ENCODE measurements at regions not wholly inside any gene's neighbourhood (a gene's known extent, or its start where the extent isn't known, plus 50 kb on each side); places are given as distances from the start of the nearest gene placed in this dataset.
A peak's percentile ranks its signal among the peaks of the same experiment; 100 is the strongest.

DNA sequence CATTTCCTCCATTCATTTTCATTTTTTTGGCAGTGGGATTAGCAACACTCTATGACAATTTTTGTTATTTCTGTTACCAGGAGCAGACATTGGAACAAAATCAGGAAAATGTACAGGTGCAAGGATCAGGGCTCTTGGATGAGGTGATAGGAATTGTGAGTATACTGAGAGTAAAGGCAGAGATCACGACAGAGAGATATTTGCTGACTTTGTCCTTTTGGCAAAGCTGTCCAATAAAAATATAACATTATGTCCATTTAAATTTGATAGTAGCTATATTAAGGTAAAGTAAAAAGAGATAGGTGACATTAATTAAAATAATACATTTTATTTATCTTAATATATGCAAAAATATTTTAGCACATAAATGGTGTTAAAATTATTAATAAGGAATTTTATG is 373.1 kb upstream of the GNPDA2 start:
- DNase-seq = no peak

DNA sequence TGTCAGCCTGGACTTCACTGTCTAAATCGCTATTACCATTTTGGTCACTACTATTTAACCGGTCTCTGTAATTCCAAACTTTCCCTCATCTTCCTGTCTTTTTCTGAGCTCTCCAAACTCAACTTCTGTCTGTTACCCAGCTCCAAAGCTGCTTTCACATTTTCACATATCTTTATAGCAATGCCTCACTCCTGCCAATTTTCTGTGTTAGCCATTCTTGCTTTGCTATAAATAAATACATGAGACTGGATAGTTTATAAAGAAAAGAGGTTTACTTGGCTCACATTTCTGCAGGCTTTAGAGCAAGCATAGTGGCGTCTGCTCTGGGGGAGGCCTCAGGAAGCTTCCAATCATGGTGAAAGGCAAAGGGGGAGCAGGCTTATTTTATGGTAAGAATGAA is 368.3 kb upstream of the GNPDA2 start:
- peak in 1 of 3 donors; percentile 12 for DNase-seq

DNA sequence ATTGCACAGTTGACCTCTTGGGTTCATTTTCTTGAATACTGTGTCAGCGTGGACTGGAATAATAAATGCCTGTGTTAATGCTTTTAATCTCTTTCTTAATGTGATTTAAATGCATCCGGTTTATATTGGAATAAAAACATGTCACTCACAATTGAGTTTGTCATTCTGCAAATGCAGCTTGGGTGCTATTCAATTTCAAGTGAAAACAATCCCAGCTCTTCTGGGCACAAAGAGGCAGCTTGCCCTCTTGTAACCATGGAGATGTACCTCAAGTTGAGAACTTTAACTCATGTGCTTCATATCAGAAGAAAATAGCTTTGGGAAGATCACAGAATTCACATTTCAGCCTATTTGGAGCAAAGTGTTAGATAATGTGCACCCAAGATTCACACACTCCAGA is 355.7 kb upstream of the GNPDA2 start:
- DNase-seq = no peak

DNA sequence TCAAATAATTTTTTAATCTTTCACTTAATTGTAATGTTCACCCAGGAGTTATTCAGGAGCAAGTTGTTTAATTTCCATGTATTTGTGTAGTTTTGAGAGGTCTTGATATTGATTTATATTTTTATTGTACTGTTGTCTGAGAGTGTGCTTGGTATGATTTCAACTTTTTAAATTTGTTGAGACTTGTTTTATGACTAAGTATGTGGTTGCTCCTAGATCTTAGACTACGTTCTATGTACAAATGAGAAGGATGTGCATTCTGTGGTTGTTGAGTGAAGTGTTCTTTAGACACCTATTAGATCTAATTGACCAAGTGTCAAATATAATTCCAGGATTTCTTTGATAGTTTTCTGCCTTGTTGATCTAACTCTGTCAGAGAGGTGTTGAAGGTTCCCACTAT is 353.3 kb upstream of the GNPDA2 start:
- no peak for DNase-seq

DNA sequence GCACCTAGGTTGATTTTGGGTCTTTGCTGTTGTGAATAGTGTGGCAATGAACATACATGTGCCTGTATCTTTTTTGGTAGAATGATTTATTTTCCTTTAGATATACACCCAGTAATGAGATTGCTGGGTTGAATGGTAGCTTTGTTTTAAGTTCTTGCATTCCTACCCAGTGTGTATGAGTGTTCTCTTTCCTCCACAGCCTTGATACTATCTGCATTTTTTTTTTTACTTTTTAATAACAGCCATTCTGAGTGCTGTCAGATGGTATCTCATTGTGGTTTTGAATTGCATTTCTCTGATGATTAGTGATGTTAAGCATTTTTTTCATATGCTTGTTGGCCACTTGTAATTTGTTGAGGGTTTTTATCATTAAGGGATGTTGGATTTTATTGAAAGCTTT is 351.8 kb upstream of the GNPDA2 start:
- DNase-seq = no peak

DNA sequence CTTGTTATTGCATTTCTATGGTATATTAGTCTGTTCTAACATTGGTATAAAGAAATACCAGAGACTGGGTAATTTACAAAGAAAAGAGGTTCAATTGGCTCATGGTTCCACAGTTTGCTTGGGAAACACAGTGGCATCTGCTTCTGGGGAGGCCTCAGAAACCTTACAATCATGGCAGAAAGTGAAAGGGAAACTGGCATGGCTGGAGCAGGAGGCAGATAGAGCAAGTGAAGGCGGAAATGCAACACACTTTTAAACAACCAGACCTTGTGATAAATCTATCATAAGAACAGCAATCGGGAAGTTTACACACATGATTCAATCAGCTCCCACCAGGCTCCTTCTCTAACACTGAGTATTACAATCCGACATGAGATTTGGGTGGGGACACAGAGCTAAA is 346.6 kb upstream of the GNPDA2 start:
- DNase-seq = no peak

DNA sequence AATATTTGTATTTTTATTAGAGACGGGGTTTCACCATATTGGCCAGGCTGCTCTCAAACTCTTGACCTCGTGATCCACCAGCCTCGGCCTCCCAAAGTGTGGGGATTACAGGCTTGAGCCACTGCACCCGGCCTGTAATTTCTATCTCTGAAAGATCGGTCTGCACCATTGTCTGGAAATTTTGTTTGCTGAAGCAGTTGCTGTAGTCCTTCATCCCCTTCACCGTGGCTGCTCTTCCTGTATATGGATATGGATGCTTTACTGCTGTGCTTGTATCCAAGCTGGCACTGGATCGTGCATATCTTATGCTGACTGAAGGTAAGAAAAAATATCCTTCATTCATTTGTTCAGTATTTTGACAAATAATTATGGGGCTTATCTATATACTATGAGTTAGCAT is 338.4 kb upstream of the GNPDA2 start:
- DNase-seq = no peak

DNA sequence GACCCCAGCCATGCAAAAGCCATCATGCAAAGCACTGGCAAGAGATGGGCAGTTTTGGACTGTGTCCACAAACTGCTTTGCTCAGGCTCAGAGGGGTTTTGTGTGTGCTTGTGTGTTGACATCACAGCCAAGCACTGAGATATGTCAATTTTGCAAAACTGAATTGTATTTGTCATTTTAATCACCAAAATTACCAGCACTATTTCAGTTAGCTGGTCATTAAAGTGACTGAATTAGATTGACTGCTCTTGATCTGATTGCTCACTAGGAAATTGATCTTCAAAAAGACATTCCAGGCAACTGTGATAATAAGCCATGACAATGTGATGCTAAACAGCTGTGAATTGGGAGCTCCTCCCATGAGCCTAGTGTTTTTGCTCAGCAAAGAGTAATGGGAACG is 337.3 kb upstream of the GNPDA2 start:
- DNase-seq = peak; percentile 22 to 62 (median 33)

DNA sequence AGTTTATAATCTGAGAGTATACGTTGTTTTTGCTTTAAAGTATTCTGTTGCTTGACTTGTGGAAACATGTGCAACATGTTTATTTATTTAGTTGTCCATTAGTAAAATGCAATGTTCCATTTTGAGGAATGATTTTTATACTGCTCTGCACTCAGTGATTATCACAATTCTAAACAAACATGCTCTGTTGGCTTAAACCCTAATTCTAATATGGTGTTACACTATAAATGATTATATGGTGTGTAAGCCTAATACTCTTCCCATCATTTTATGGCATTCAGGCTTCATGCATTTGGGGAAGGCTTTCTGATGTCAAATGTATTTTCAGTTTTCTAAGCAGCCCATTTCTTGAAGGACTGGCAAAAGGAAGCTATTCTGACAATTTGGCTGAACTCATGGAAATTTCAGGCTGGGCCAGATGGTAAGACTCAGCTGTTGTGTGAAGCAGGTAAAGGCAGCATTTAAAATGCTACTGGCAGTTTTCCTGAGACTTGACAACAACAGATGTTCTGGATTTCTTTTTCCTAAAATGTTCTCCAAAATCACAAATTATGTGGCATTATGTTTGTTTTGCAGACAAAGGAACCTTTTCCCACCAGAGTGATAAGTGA is 336.7 kb upstream of the GNPDA2 start:
- peak; percentile 28 to 64 (median 38) for DNase-seq

DNA sequence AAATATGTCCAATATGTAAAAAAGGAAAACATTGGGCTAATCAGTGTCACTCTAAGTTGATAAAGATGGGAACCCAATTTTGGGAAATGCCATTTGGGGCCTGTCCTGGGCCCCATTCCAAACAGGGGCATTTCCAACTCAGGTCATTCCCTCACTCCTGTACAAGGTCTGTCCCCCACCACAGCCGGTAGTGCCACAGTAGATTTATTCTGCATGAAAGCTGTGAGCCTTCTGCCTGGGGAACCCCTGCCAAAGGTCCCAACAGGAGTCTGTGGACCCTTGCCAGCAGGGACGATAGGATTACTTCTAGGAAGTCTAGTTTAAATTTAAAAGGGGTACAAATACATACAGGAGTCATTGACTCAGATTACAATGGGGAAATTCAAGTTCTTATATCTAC is 317.6 kb upstream of the GNPDA2 start:
- DNase-seq = peak in 2 of 3 donors; percentile 8 to 9

DNA sequence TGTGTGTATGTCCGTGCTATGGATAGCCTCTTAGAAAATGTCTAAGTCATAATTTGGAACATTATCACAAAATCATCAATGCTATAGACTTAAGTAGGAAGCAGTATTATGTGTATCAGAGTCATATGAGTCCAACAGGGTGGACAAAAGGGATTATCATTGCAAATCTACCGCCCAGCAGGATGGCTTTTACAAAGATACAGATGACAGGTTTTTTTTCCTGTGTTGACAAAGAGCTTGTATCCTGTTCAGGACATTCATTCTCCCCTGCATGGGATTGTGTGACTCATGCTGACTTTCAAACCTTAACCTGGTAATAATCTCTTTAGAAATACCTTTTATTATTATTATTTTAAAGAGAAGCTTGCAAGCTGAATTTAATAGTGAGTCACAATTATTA is 310.3 kb upstream of the GNPDA2 start:
- DNase-seq = no peak

DNA sequence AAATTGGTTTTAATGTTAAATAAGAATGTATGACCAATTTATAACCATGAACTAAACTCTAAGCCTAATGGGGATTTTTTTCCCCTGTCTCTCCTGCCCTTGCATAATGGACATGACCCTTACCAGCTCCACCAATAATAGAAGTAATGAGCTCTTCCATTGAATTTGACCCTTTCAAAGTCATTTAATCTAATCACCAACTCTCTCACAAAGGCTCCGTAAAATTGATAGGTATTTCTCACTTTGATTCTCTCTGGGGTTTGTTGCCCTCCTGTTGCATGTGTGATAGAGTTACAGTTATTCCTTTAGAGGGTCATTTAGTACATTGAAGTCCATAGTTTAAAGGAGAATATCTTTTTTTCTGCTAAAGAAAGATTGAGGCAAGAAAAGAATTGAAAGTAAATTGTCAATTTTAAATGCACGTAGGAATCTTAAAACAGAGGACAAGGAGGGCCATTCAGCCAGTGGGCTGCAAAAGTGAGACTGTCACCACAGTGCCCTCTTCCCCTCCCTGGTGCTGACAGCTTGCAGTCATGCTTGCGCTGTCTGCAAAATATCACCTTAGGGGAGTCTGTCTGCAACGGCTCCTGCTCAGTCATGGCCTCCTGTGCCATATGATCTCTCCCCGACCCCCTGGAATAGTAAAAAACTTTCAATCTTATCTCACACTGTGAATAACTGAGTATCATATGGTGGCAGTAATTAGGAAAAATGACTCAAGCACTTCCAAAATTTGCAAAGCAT is 307.5 kb upstream of the GNPDA2 start:
- DNase-seq = no peak

DNA sequence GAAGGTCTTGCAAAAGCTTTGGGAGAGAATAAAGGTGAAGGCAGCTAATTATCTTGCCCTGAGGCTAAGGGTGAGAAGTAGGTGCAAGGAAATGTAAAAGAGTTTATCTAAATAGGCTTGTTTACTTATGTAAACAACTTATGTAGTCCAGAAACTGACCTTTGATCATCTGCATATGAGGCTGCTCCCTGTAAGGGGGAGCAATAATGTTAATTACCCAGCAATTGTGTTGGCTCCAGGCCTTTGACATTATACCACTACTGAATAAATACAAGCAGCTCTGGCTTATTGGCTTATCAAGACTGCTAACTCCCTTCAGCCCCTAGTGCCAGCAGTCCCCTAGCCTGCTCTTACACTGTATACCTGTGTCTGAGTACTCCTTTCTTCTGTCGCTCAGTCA is 303.7 kb upstream of the GNPDA2 start:
- no peak for DNase-seq

DNA sequence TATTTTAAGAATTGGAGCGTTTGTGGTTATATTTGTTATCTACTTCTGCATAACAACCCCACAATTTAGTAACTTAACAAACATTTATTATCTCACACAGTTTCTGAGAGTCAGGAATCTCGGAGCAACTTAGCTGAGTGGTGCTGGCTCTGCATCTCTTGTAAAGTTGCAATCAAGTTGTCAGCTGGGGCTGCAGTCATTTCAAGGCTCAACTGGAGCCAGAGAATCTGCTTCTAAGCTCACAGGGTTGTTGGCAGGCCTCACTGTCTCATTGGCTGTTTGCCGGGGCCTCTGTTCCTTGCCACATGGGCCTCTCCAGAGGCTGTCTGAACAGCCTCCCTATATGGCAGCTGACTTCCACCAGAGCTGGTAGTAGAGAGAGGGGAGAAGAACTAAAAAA is 281.2 kb upstream of the GNPDA2 start:
- no peak for DNase-seq

DNA sequence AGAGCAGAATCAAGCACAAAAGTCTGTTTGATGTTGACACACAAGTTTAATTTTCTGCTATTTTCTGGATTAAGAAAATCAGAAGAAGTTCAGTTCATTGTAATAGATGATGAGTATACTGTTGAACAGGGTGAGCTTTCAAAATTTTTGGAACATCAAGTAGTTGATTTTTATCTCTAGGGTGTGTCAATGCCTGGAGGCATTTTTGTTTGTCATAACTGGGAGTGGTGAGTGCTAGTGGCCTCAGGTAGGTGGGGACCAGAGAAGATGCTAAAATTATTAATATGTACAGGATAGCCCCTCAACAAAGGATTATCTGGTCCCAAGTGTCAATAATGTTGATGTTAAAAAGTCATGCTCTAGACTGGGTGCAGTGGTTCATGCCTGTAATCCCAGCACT is 279.7 kb upstream of the GNPDA2 start:
- no peak for DNase-seq

DNA sequence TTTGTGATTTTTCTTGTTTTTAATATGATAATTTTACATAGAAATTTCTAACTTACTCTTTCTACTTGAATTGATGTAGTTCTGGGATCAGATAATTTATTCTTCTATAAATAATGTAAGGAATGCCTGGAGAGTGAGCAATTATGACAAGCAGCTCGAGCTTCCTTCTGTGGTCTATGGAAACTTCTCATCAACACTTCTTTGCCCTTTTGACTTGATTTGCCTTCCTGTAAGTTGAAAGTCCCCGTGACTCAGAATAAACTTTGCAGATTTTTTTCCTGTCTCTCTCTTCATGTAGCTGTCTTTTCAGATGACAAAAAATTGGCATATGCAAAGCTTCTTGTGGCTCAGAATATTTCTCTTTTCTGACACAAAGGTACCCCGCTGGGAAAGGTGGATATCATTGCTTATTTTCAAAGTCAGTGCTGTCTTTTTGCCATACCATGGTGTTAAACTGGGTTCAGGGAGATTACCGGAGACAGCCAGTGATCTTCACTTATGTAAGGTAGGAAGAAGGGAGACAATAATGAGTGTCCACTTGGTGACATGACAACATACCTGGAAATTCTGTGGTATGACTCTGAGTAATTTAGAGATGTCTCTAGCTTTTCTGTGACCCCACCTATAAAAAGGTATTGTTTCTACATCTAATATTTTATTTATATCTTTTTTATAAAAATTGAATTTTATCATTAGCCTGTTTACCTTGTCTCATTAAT is 278.6 kb upstream of the GNPDA2 start:
- no peak for DNase-seq

DNA sequence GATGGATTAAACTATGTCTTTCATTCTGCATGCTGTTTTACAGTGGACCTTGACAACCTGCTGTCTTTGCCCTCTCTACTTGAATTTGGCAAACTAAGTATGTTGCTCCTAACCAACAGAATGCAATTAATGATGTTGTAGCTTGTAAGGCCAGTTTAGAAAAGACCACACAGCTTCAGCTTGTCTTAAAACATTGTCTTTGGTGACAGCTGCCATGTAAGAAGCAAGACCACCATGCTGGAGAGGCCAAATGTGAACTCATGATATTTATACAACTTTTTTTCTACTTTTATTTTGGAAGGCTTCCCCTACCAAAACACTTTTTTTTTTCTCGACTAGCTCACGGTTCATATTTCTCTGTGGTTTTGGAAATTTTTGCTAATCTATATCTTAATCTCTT is 278.0 kb upstream of the GNPDA2 start:
- no peak for DNase-seq

DNA sequence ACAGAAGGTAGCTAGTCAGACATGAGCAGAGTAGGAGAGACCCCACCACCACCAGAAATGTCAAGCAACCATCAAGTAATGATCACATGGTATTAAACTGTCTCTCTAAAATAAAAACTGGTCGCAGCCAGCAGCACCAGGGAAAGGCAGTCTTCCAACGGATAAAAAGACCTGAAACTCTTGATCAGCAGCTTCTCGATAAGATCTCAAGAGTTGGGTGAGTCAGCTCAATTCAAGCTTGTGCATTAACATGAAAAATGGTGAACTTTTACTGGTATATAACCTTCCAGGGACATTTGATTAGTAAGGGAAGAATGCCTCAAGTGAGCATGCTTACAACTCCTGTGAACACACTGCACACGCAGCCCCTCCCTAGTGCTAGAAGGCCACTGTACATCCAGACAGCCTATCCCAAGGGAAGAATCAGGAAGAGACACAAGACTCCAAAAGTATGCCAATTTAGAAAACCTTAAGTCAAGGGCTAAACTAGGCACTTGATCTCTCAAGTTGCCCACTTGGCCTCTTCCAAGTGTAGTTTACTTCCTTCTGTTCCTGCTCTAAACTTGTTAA is 270.0 kb upstream of the GNPDA2 start:
- DNase-seq = no peak

DNA sequence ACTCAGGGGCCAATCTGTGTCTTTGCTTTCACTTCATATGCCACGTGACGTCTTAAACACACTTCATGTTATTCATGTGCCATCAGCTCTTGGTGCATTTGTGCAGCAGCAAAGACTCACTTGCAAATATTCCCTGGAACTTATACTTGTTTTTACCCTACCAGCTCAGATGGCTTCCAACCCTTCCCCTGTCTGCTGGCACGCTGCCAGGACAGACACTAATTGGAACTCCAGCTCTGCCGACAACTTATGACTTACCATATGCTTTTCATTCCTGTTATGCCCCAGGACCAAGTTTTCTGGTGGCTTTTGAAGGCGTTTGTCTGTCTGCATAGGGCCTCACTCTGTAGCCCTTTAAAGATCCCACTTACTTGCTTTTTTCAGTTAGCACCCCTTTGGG is 261.7 kb upstream of the GNPDA2 start:
- no peak for DNase-seq

DNA sequence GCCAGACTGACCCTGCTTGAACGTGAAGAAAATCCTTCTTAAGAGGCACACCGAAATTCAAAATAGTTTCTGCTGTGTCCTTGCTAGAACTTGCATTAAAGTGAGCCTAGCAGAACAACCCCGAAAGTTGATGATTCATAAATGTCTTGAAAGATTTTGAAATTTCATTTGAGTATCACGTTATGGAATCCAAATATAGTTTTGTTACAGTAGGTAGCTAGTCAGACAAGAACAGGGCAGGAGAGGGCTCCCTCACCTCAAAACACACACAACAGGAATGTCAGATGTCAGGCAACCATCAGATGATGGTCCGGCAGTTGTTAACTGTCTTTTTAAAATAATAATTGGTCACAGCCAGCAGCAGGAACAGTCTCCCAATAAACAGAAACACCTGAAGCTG is 259.6 kb upstream of the GNPDA2 start:
- DNase-seq = no peak

DNA sequence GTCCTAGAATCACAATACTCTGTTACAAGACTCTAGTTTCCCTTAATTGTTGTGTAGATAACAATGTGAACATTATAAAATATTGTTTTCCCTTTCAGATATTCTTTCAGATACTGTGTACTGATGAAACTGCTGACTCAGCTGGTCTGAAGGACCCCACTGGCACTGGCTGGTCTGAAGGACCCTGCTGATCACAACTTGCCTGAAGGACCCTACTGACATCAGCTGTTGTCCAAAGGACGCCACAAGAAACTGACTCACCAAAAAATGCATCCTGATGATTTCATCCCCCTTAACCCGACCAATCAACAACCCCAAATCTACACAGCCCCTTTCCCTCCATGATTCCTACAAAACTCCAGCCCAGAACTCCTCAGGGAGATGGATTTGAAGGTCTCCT is 258.8 kb upstream of the GNPDA2 start:
- DNase-seq = no peak

DNA sequence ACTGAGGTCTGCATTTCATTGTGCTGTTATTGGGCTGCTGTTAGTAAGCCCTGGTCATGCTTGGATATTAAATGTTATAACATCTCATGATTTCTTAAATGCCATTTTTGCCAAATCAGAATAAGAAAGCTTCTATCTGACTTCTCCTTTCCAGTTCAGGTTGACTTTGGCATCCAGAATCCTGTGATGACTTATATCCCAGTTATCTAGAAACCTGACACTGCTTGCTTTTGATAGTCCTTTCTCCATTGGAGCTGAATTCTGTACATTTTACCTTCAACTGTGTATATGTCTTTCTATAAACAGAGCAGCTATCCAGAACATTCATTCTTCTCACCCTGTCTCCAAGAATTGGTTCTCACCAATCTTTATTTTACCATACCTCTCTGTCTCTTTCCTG is 257.7 kb upstream of the GNPDA2 start:
- DNase-seq = no peak

DNA sequence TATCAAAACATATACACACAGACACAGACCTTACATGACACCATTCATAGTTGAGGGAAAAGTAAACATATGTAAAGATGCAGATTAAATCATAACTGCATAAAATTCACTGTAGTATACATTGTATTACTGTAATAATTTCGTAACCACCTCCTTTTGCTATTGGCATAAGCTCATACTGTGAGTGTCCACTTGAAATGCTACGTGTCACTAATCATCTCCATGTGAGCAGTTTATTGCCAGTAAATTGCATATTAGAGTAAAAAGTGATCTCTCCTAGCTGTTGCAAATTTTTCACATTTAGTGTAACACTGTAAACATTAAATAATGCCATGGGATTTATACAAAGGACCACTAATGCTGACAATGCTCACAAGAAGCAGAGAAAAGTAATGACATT is 256.7 kb upstream of the GNPDA2 start:
- DNase-seq = no peak

Data from muscle of back (tissue), 3 donors.